HG02610 (cell line): ENCODE measurements at regions not wholly inside any gene's neighbourhood (a gene's known extent, or its start where the extent isn't known, plus 50 kb on each side); places are given as distances from the start of the nearest gene placed in this dataset.

Experiments used
- ATAC-seq: cut with Tn5 transposase; IDR thresholded peaks from one replicate; pipeline ENCODE4 v1.9.1; 2021; ENCODE audit warnings: mild to moderate bottlenecking, moderate library complexity; ENCODE audit not compliant: unreplicated experiment

DNA sequence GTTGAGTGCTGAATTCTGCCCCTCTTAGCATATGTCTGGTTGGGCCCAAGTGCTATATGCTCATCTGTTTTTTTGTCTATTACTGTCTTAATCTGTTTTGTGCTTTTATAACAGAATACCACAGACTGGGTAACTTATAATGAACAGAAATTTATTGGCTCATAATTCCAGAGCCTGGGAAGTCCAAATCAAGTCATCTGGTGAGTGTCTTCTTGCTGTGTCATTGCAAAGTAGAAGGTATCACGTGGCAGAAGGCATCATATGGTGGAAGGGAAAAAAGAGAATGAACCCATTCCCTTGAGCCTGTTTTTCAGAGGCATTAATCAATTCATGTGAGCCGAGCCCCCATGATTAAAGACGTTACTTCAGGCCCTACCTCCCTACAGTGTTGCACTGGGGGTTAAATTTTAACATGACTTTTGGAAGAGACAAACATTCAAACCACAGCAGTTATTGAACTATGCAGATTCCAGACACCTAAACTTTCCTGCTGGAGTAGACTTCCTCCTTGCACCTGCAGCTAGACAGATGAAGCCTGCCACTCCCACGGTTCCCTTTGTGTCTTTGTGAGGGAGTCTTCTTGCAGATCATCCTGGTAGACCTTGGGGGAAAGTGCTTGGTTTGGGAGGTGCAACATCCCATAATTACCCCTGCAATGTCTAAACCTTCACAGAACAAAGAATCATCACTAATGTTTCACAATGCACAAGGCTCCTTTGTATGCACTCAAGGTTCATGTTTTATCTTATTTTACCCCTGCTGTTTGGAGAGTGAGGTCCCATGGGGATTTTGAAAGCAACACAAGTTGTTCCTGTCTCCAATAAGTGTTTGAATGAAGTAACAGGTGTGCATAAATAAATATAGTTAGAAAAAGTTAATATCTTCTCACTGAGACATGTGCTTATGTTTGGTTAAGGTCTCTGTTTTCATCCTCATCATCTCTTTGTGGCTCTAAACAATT, 64.7 kb upstream of the XCR1 start:
- no peak for ATAC-seq

GRCh38 chr3:46091046-46091445, 63.8 kb upstream of the XCR1 start:
- ATAC-seq = no peak

DNA sequence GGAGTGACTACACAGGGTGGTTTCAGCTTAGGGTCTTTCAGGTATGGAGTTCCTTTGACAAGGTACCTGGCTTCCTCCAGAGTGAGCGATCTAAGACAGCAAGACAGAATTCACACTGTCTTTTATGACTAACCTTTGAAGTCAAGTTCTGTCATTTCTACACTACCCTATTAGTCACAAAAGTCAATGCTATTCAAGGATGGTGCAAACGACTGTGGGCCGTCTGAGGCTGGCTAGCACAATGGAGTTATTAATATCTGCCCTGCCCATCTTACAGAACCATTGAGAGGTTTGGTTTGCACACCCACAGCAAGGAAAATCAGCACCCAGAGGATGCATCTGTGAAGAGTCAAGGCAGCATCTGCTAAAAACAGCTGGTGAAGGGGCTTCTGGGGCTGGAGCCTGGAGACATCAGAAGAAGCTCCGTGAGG, 62.9 kb upstream of the XCR1 start:
- peak; percentile 78 for ATAC-seq

DNA sequence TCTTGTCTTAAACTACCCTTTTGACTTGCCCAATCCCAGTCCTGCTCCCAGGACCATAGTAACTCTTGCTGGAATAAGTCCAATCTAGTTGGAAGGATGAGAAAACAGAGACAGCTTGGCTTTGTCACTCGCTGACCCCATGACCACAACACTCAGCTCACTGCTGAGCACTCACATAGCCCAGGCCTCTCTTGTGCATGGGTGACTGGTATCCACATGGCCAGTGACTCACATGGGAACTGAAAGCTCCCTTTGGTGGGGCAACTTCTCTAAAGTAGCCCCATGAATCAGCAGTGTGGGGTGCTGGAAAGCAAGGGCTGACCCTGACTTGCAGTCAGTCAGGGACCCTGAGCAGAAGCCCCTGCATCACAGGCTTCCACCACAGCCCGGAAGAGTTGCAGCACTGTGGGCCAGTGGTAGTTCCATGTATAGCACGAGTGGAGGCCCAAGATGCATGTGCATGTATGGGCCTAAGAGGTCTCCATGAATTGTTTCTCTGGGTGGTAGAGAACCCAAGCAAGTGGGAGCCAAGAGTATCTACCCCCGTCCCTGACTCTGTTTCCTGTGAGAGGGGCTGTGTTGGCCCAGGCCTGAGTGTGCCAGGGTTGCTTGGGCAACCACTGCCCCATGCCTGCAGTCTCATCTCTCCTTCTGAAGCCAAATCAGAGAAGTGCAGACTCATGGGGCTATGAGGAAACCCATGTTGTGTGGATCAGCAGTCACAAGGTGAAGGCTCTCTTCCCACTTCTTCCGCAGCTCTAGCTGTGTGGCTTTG, 62.1 kb upstream of the XCR1 start:
- ATAC-seq = peak; percentile 53

GRCh38 chr3:46087871-46088270, 60.6 kb upstream of the XCR1 start:
- no peak for ATAC-seq

DNA sequence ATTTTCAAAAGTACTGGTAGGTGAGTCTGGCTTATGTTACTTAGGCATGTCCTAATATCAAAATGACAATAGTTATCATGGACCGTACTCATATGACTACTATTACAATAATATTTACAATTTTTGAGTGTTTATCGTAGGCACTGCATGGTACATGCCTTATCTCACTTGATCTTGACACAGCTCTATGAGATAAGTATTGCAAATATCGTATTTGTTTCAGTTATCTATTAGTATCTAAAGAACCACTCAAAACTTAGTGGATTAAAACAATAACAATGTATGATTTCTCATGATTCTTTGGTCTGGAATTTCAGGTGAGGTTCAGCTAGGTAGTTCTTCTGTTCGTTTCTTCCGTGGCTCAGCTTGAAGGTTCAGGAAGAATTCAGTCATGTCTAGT, 59.7 kb upstream of the XCR1 start:
- no peak for ATAC-seq

DNA sequence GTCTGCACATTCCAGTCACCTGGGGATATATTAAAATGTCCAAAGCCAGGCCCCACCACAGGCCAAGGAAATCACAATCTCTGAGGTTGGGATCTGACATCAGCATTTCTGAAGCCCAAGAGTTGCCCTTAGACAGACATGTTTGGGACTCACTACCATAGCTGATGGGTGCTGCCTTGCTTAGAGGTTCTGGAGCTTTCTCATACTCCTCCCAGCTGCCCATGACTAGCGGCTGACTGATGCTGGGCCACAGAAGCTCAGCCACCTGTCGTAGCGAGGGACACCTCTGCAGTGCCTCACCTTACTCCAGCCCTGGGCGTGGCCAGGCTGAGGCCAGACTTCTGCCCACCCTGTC, 58.8 kb upstream of the XCR1 start:
- ATAC-seq = no peak

DNA sequence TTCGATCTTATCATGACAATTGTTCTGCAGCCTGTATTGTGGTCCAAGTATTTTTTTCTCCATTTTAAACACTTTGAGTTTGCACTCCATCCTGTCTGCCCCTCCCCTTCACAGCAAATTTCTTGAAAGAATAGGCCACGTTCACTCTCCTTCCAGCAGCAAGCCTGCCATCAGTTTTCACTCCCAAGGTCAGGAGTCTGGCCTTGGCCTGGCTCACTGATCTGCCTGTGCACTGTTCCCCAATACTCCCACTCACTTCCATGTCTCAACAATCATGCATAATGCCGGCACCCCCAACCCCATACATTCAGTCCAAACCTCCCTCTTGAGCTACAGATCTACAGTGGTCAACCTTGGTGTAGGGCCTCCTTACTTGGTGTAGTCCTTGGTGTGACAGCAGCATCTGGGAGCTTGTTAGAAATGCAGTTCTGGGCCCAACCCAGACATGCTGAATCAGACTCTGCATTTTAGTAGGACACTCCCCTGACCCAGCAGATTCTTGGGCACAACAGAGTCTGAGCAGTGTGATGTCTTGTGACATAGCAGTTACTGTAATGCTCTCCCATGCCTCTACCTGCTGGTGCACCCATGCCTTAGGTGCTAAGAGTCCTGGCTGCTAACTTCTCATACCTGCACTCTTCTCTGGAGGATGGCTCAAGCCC, 58.3 kb upstream of the XCR1 start:
- ATAC-seq = no peak

- ATAC-seq = no peak
Measured at GRCh38 chr3:46083956-46084355, 56.7 kb upstream of the XCR1 start.

DNA sequence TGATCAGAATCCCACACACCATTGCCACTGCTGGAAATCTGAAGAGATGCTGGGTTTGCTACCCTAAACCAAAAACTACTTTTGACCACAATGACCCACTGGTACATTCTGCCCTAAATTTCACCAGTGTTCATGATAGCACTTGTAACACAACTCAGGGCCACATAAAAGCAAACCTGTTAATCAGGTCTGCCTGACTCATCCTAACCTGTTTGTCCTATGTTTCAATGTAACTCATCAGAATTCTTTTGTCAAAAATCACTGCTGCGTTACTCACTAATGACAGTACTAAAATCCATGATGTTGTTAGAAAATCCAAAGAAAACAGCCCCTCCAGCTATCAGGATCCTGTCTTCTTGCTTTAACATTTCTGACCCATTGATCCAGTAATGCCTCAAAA, 55.6 kb upstream of the XCR1 start:
- ATAC-seq = no peak

DNA sequence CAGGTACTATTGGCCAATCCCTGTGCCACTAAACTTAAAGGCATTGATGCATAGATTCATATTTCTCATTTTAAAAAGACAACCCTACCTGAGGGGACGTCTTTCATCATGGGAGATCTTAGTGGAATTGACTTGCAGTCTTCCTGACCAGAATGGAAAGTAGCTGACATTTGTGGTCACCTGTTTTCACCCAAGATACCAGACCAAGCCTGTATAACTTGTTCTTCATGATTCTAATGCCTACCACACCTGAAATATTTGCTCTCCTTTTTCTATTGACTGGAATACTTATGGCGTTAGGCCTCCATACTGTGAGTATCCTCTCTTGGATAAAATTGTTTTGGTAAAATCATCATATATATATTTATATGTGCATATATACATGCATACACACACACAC, 54.7 kb upstream of the XCR1 start:
- ATAC-seq = no peak

- no peak for ATAC-seq
Measured at GRCh38 chr3:46080969-46081345, 53.7 kb upstream of the XCR1 start.

- no peak for ATAC-seq
Measured at GRCh38 chr3:46080124-46080968, 53.1 kb upstream of the XCR1 start.

GRCh38 chr3:46078712-46079400, 51.6 kb upstream of the XCR1 start:
- ATAC-seq = peak; percentile 58
